HG02759 (cell line): ENCODE measurements at regions not wholly inside any gene's neighbourhood (a gene's known extent, or its start where the extent isn't known, plus 50 kb on each side); places are given as distances from the start of the nearest gene placed in this dataset.

ENCODE experiments used
- ATAC-seq: cut with Tn5 transposase; IDR thresholded peaks from one replicate; pipeline ENCODE4 v1.9.1; 2021; ENCODE audit warnings: mild to moderate bottlenecking, moderate library complexity; ENCODE audit not compliant: unreplicated experiment

GRCh38 chr2:213202011-213202410, 50.6 kb upstream of the IKZF2 start:
- no peak for ATAC-seq

DNA sequence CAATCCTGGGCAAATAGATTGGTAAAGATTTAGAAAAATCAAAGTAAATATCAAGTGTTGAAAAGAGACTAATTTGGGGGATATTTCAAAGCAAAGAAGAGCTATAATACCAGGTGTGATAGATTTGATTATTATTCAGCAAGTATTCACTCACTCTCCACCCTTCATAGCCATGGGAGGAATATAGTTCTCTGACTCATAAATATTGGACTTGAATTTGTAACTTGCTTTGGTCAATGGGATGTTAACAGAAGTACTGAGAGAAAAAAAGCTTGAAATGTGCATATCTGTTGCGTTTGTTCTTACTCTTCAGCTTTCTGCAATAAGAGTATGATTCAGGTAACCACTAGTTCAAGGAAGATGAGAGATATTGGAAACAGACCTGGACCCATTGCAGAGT, 54.5 kb upstream of the IKZF2 start:
- no peak for ATAC-seq

DNA sequence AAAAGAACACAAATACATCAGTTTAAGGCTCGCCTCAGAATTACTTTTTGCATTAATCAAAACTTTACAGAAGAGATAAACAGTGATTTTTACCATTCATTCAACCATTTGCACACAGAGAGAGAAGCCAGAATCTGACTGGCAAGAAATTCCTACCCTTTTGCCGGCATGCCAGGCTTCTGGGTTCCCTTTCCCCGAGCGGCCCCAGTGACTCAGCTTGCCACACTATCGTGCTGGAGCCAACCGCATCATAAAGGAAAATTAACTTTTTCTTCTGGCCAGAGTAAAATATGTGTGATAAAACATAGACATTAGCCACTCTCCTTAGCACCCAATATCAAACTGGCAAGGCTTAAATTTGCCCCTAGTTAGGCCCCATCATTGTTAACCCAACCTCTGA, 61.8 kb upstream of the IKZF2 start:
- no peak for ATAC-seq

DNA sequence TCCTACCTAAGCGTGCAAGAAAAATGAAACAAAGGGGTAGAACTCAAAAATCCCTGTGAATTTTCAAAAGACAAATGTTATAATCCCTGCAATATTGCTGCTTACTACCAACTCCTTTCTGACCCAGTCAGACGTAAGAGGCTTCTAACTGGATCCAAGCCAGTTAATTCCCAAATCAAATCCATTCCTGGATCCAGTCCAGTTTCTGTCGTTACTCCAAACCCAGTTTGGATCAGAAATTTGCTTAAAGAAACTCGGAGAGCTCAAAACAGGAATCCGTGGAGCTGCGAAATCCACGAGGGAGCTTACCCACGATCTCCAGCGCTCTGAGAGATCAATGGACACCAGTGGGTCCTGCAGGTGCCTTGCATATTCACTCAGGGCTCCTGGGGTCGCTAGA, 62.8 kb upstream of the IKZF2 start:
- ATAC-seq = no peak

DNA sequence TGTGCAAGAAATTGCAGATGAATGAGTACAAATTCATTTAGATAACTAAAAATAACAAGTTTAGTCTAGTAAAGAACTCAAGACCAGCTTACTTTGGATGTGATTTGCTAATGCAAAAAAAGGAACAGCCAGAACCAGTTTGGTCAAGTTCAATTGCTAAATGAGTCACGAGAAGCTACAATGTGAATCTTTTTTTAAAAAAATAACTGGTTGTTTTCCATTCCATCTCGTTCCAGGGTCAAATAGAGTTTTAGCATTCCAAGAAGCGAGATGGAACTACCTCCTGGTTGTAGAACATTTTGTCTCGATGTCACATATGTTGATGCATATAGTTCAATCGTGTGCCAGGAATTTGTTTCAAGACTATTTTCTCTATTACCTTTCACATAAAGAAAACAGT, 65.0 kb upstream of the IKZF2 start:
- no peak for ATAC-seq

GRCh38 chr2:213219816-213220215, 64.4 kb upstream of the SPAG16 start:
- ATAC-seq = no peak

- no peak for ATAC-seq
Measured at GRCh38 chr2:213220967-213221603, 63.2 kb upstream of the SPAG16 start.

DNA sequence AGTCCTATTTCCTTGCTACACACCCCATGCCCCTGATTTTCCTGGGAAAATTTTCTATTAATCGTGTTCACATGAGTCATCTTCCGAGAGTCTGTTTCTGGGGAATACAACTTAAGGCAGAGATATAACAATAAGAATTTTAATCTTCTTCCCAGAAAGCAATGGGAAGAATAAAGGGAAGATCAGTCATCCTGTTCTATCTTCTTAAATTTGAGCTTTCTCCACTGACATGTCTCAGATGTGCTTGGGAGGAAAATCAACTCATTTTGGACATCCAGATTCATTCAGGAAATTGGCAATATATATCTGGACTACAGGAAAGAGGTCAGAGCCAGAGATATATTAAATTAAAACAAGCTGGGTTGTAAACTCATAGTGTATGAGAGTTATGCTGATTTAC, 62.3 kb upstream of the SPAG16 start:
- ATAC-seq = no peak

DNA sequence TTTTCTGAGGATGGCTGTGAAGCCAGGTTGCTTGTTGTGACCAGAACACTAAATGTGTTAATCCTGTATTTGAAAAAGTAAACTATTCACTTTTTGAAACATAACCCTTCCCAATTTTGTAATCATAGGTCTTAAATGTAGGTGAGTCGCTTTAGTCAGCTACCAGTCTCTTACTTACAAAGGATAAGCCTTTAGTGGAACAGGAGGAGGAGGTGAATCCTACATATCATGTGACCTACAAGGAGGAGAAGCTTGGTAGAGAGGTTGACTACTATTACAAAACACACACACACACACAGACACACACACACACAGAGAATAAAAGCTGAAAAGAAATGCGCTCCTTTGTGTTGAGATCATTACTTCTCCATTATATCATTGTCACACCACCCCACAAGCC, 59.9 kb upstream of the SPAG16 start:
- ATAC-seq = no peak

DNA sequence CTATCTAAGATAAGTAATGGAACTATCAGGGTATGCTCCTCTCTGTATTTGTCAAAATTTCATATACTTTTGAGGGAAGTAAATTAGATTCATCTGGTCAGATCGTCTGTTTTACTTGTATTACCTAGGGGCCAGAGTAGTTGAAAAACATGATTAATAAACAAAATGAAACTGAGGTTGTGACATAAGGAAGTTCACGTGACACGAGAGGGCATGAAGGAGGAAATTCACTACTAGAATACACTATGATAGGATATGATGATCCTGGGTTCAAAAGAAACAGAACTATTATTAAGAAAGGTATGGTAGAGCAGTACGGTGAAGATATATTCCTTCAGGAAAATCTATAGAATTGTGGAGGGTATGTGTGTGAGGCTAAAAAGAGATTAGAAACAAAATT, 58.4 kb upstream of the SPAG16 start:
- ATAC-seq = no peak

GRCh38 chr2:213227458-213227857, 56.8 kb upstream of the SPAG16 start:
- ATAC-seq = peak; percentile 96

- ATAC-seq = no peak
Measured at GRCh38 chr2:213228638-213229037, 55.6 kb upstream of the SPAG16 start.

DNA sequence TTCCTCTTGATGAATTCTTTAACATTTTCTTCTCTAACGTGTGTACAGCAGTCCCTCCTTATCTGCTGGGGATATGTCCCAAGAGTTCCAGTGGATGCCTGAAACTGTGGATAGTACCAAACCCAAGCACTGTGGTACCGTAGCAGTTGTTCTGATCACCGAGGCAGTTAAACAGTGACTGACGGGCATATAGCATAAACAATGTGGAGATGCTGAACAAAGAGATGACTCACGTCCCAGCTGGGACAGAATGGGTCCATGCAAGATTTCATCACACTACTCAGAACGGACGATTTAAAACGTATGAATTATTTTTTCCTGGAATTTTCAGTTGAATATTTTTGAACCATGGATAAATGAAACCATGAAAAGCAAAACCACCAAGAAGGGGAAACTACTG, 54.5 kb upstream of the SPAG16 start:
- ATAC-seq = no peak

GRCh38 chr2:213231966-213232365, 52.3 kb upstream of the SPAG16 start:
- no peak for ATAC-seq

GRCh38 chr2:213232649-213233437, 51.4 kb upstream of the SPAG16 start:
- peak; percentile 95 for ATAC-seq

GRCh38 chr2:213233438-213234330, 50.6 kb upstream of the SPAG16 start:
- no peak for ATAC-seq
